PC-3 (cell line): ENCODE measurements at regions not wholly inside any gene's neighbourhood (a gene's known extent, or its start where the extent isn't known, plus 50 kb on each side); places are given as distances from the start of the nearest gene placed in this dataset.

Source experiments
- ATAC-seq: fragments of 200-7000 bp; cut with Tn5 transposase; 2 replicates; pipeline ENCODE4 v1.9.1; 2020; ENCODE audit warnings: mild to moderate bottlenecking, moderate library complexity
- BruUV-seq: library from RNA; stranded (reverse); fragments of 400-500 nt; replicated peaks from 2 replicates; lab custom pipeline; 2021; lab: Mats Ljungman, UMichigan
- CTCF ChIA-PET: fragments of 300-600 bp; sonication (Branson Sonifier 250); formaldehyde crosslinking; loops from one replicate; lab custom pipeline; 2022; ENCODE audit warnings: antibody characterized with exemption; lab: Charles Lee
- POLR2A ChIA-PET: fragments of 300-600 bp; sonication (Branson Sonifier 250); formaldehyde crosslinking; loops from one replicate; lab custom pipeline; 2022; ENCODE audit warnings: antibody characterized with exemption; ENCODE audit not compliant: unreplicated experiment; lab: Charles Lee
- DNase-seq: peaks from one replicate; pipeline ENCODE4 v3.0.0-alpha.2; 2015
- H2AFZ ChIP-seq: fragments of 300-600 bp; sonication (generic); 2 replicates; pipeline ENCODE4 v1.6.0; 2016; ENCODE audit warnings: antibody characterized with exemption, low read length
- H3F3A ChIP-seq: fragments of 300-600 bp; sonication (generic); one replicate; pipeline ENCODE4 v1.6.0; 2017; ENCODE audit warnings: antibody characterized with exemption, low read length, control low read depth, mild to moderate bottlenecking; ENCODE audit not compliant: unreplicated experiment
- H3K27ac ChIP-seq: fragments of 300-600 bp; sonication (generic); 2 replicates; pipeline ENCODE4 v1.5.1; 2016; ENCODE audit warnings: mild to moderate bottlenecking, low read length
- H3K27me3 ChIP-seq: fragments of 300-600 bp; sonication (generic); 2 replicates; pipeline ENCODE4 v1.6.1; 2016; ENCODE audit warnings: low read length, mixed read lengths
- H3K36me3 ChIP-seq: fragments of 300-600 bp; sonication (generic); 2 replicates; pipeline ENCODE4 v1.6.1; 2016; ENCODE audit warnings: low read depth, mixed run types, low read length, mixed read lengths
- H3K4me1 ChIP-seq: fragments of 300-600 bp; sonication (generic); 2 replicates; pipeline ENCODE4 v1.5.1; 2016; ENCODE audit warnings: low read length; ENCODE audit not compliant: insufficient read depth
- H3K4me2 ChIP-seq: fragments of 300-600 bp; sonication (generic); 2 replicates; pipeline ENCODE4 v1.6.0; 2016; ENCODE audit warnings: low read length
- H3K4me3 ChIP-seq: fragments of 300-600 bp; sonication (generic); 2 replicates; pipeline ENCODE4 v1.5.1; 2016; ENCODE audit warnings: mild to moderate bottlenecking, low read length, mixed read lengths
- H3K79me2 ChIP-seq: fragments of 300-600 bp; sonication (generic); 2 replicates; pipeline ENCODE4 v1.6.1; 2017; ENCODE audit warnings: low read length, mixed read lengths
- H3K9ac ChIP-seq: fragments of 300-600 bp; sonication (generic); 2 replicates; pipeline ENCODE4 v1.6.0; 2016; ENCODE audit warnings: mild to moderate bottlenecking, low read length
- H3K9me2 ChIP-seq: fragments of 300-600 bp; sonication (generic); replicated peaks from 2 replicates; pipeline ENCODE4 v1.6.1; 2016; ENCODE audit warnings: mixed run types, low read length, mixed read lengths
- H3K9me3 ChIP-seq: fragments of 300-600 bp; sonication (generic); 2 replicates; pipeline ENCODE4 v1.6.1; 2016; ENCODE audit warnings: low read length, mixed read lengths
- H4K20me1 ChIP-seq: fragments of 300-600 bp; sonication (generic); 2 replicates; pipeline ENCODE4 v1.6.1; 2016; ENCODE audit warnings: low read length, mixed read lengths
- EZH2 ChIP-seq: fragments of 300-600 bp; sonication (generic); IDR thresholded peaks from one replicate; pipeline ENCODE4 v1.6.1; 2017; ENCODE audit warnings: antibody characterized with exemption, mild to moderate bottlenecking, low read length; ENCODE audit not compliant: unreplicated experiment
- EZH2phosphoT487 ChIP-seq: fragments of 300-600 bp; sonication (generic); IDR thresholded peaks from 2 replicates; pipeline ENCODE4 v1.6.1; 2018; ENCODE audit warnings: mild to moderate bottlenecking, antibody characterized with exemption, low read length, borderline replicate concordance
- intact Hi-C: fragments of 100-400 bp; cut with micrococcal nuclease; formaldehyde crosslinking; loops from 2 replicates; pipeline ENCODE4 v1.9.0; 2023
- TF ChIP-seq, protein P1 (sequence below): fragments of 300-600 bp; sonication (generic); conservative IDR thresholded peaks from 2 replicates; pipeline ENCODE4 v1.5.1; 2017; ENCODE audit warnings: antibody characterized with exemption, low read depth, mild to moderate bottlenecking, low read length

DNA sequence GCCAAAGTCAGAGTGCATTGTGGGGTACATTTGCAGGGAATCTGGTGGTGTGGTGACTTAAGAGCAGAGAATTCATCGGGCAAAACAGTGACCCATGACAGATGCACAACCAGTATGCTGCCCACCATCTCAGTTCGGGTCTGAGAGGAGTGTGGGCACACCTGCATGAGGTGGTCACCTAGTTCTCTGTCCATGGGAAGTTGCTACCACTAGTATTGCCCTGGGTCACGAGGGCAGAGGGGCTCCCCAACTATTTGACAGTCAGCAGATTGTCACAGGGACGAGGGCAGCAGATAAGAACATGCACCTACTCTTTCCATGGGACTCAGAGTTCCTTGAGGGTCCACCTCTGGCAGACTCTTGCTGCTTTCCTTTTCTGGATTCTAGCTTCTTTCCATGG is 305.2 kb upstream of the MAOA start:
- DNase-seq, result no peak
- no peaks in the 10 kb centered on the region for H4K20me1 ChIP-seq
- ChIA-PET CTCF (no interaction called here), POLR2A (no interaction called here)
- intact Hi-C loops, result no loop called here
- H3K4me2 ChIP-seq, result no peak overlapping the region
- no peak overlapping the region for H2AFZ ChIP-seq
- no peaks in the 10 kb centered on the region for H3K79me2 ChIP-seq
- no peak overlapping the region for H3K9ac ChIP-seq
- TF ChIP-seq EZH2, result no peak
- TF ChIP-seq, protein P1, sequence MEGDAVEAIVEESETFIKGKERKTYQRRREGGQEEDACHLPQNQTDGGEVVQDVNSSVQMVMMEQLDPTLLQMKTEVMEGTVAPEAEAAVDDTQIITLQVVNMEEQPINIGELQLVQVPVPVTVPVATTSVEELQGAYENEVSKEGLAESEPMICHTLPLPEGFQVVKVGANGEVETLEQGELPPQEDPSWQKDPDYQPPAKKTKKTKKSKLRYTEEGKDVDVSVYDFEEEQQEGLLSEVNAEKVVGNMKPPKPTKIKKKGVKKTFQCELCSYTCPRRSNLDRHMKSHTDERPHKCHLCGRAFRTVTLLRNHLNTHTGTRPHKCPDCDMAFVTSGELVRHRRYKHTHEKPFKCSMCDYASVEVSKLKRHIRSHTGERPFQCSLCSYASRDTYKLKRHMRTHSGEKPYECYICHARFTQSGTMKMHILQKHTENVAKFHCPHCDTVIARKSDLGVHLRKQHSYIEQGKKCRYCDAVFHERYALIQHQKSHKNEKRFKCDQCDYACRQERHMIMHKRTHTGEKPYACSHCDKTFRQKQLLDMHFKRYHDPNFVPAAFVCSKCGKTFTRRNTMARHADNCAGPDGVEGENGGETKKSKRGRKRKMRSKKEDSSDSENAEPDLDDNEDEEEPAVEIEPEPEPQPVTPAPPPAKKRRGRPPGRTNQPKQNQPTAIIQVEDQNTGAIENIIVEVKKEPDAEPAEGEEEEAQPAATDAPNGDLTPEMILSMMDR, result no peak
- TF ChIP-seq EZH2phosphoT487, result no peak
- no TSS peak for BruUV-seq
- no peak for ATAC-seq
- no peak overlapping the region for H3K4me3 ChIP-seq
- no peaks in the 10 kb centered on the region for H3F3A ChIP-seq
- no peaks in the 10 kb centered on the region for H3K9me3 ChIP-seq
- no peaks in the 10 kb centered on the region for H3K9me2 ChIP-seq
- no peak overlapping the region for H3K27ac ChIP-seq
- H3K27me3 ChIP-seq, result no peaks in the 10 kb centered on the region
- H3K4me1 ChIP-seq, result no peaks in the 10 kb centered on the region
- H3K36me3 ChIP-seq, result no peaks in the 10 kb centered on the region

DNA sequence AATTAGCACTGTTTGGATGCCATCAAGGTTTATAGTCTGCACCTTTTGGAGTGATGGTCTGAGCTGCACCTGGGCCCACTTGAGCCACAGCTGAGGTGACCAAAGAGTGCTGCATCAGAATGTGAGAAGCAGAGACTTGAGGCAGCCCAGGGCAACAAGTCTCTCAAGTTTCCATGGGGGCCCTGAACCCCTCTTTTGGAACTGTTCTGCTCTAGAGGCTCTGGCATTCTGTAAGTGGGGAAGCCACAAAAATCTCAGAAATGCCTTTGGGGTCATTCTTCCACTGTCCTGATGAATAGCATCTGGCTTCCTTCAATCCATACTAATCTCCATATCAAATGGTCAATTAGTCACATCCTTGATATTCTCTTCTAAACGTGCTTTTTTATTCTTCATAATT is 298.4 kb upstream of the MAOA start:
- DNase-seq (no peak), ATAC-seq (no peak)
- no peak overlapping the region for H3K27ac ChIP-seq
- no peaks in the 10 kb centered on the region for H3K9me3 ChIP-seq
- no peaks in the 10 kb centered on the region for H3F3A ChIP-seq
- no peaks in the 10 kb centered on the region for H3K9me2 ChIP-seq
- no peaks in the 10 kb centered on the region for H3K27me3 ChIP-seq
- no peaks in the 10 kb centered on the region for H4K20me1 ChIP-seq
- no peak overlapping the region for H2AFZ ChIP-seq
- ChIA-PET POLR2A (no interaction called here), CTCF (no interaction called here)
- intact Hi-C loops, result no loop called here
- H3K79me2 ChIP-seq, result no peaks in the 10 kb centered on the region
- H3K36me3 ChIP-seq, result no peaks in the 10 kb centered on the region
- H3K4me3 ChIP-seq, result no peak overlapping the region
- no TSS peak for BruUV-seq
- H3K4me1 ChIP-seq, result no peaks in the 10 kb centered on the region
- no peak overlapping the region for H3K9ac ChIP-seq
- H3K4me2 ChIP-seq, result no peak overlapping the region
- TF ChIP-seq EZH2phosphoT487, result no peak
- TF ChIP-seq EZH2, result no peak
- TF ChIP-seq, protein P1, result no peak

GRCh38 chrX:43373032-43373431 is 283.1 kb upstream of the MAOA start:
- no TSS peak for BruUV-seq
- no peaks in the 10 kb centered on the region for H4K20me1 ChIP-seq
- H3K9ac ChIP-seq, result no peak overlapping the region
- no peaks in the 10 kb centered on the region for H3K36me3 ChIP-seq
- POLR2A ChIA-PET, result no interaction called here
- H3F3A ChIP-seq, result no peaks in the 10 kb centered on the region
- no peak for ATAC-seq
- H3K4me3 ChIP-seq, result no peak overlapping the region
- no peaks in the 10 kb centered on the region for H3K27me3 ChIP-seq
- no peaks in the 10 kb centered on the region for H3K79me2 ChIP-seq
- H3K4me2 ChIP-seq, result no peak overlapping the region
- TF ChIP-seq EZH2phosphoT487 (no peak), EZH2 (no peak)
- TF ChIP-seq, protein P1, result no peak
- H2AFZ ChIP-seq, result no peak overlapping the region
- intact Hi-C loops, result no loop called here
- H3K9me2 ChIP-seq, result no peaks in the 10 kb centered on the region
- DNase-seq, result no peak
- no peak overlapping the region for H3K27ac ChIP-seq
- H3K9me3 ChIP-seq, result no peaks in the 10 kb centered on the region
- CTCF ChIA-PET, result no interaction called here
- H3K4me1 ChIP-seq, result no peaks in the 10 kb centered on the region
